Heart left ventricle (tissue), 16 donors: ENCODE measurements at regions not wholly inside any gene's neighbourhood (a gene's known extent, or its start where the extent isn't known, plus 50 kb on each side); places are given as distances from the start of the nearest gene placed in this dataset.

Experiments used
- ATAC-seq, 4 donors: fragments of 200-7000 bp; cut with Tn5 transposase; one replicate each; pipeline ENCODE4 v1.9.1; 2020 to 2022; ENCODE audit warnings: moderate library complexity in 4 of 4, mild to moderate bottlenecking in 3 of 4, moderate number of reproducible peaks in 1 of 4
- DNase-seq, 5 donors: peaks; one replicate each; pipeline ENCODE4 v3.0.0-alpha.2; 2020
- H3K27ac ChIP-seq, 12 donors: fragments of 200-600 bp; sonication (generic) in 4 of 12; one replicate each; pipeline versions ENCODE4 v1.5.0 to v1.8.0; 2016 to 2022; ENCODE audit warnings: mild to moderate bottlenecking in 2 of 12
- H3K27me3 ChIP-seq, 9 donors: fragments of 200-600 bp; sonication (generic) in 2 of 9; one replicate each; pipeline versions ENCODE4 v1.5.1 to v1.8.0; 2016 to 2022; ENCODE audit warnings: mild to moderate bottlenecking in 3 of 9
- H3K36me3 ChIP-seq, 9 donors: fragments of 200-600 bp; sonication (generic) in 2 of 9; one replicate each; pipeline versions ENCODE4 v1.5.0 to v1.8.0; 2018 to 2022; ENCODE audit warnings: mild to moderate bottlenecking in 2 of 9
- H3K4me1 ChIP-seq, 12 donors: fragments of 200-600 bp; sonication (generic) in 4 of 12; one replicate each; pipeline versions ENCODE4 v1.5.0 to v1.8.0; 2016 to 2022; ENCODE audit warnings: mild to moderate bottlenecking in 3 of 12
- H3K4me3 ChIP-seq, 12 donors: fragments of 200-600 bp; sonication (generic) in 4 of 12; one replicate each; pipeline versions ENCODE4 v1.5.0 to v1.8.0; 2017 to 2022; ENCODE audit warnings: mild to moderate bottlenecking in 9 of 12, moderate library complexity in 4 of 12
- H3K9me3 ChIP-seq, 12 donors: fragments of 200-600 bp; sonication (generic) in 4 of 12; one replicate each; pipeline versions ENCODE4 v1.5.0 to v1.8.0; 2016 to 2022; ENCODE audit warnings: mild to moderate bottlenecking in 1 of 12
- POLR2A ChIP-seq, 2 donors: fragments of 450-650 bp; IDR thresholded peaks; one replicate each; pipeline ENCODE4 v1.6.1; 2017; ENCODE audit warnings: antibody characterized with exemption in 2 of 2, mild to moderate bottlenecking in 2 of 2, moderate library complexity in 2 of 2
- WGBS, 4 donors: extraction: QIAGEN DNeasy Blood & Tissue Kit in 2 of 4; methylation state at CpG; one replicate each; pipeline versions ENCODE4 v1.1.5 to v1.1.7; 2013 to 2018; 5-methylcytosine and 5-hydroxymethylcytosine counted together
- intact Hi-C, 10 donors: fragments of 100-400 bp; cut with DNase I; formaldehyde crosslinking; loops; one replicate each; pipeline versions ENCODE4 v1.11.1 to v1.14.2; 2022
- TF ChIP-seq, protein P1 (sequence below), 12 donors: fragments of 200-600 bp; sonication (generic) in 4 of 12; IDR thresholded peaks; one replicate each; pipeline versions ENCODE4 v1.5.0 to v1.8.0; 2018 to 2022; ENCODE audit warnings: antibody characterized with exemption in 12 of 12, mild to moderate bottlenecking in 5 of 12
- donor health status: ischemic (EF 13 %, LVEDD 7.1; RV severe dilation, severe dysfunction).
- donor health status: healthy with polysubstance abuse.
- donor health status: DM: no; HTN: yes; CAD: no.
- donor health status: DM: no; HTN: no; CAD: no.
- donor health status: ischemic (EF 25% LVEDD 6.9; RV normal size, moderate dysfunction).
- donor health status: ischemic (EF 25% LVEDD 5.7; RV mildly dilated, moderate dysfunction).
- donor health status: healthy.
- donor health status: DM: yes; HTN: yes; CAD: no.
- donor health status: ischemic (EF 35%, LVEDD 5.7; RV mildly dilated, moderate dysfunction).
- donor health status: nonischemic (EF 11% LVEDD 7.7; RV severe dilation, severe dysfunction).
- donor health status: DM: yes; HTN: yes; CAD: no.
- donor health status: PGD.
- donor health status: ischemic (EF 29% LVEDD 5.4; RV normal size, mild dysfunction).
- donor health status: nonischemic (EF 23%, LVEDD 6.1; RV moderate dilation, normal function).

GRCh38 chr15:96177279-96177678 lies 153.2 kb upstream of the NR2F2 start:
- no peak for ATAC-seq
- DNase-seq: no peak
- 94 to 97% (median 96%) methylated on average over 1 of the region's 1 CpG for whole genome bisulfite sequencing, 4 donors
- Histone ChIP-seq H3K4me3 (no peak overlapping the region), H3K27me3 (no peaks in the 10 kb centered on the region), H3K9me3 (no peaks in the 10 kb centered on the region), H3K4me1 (peaks cover 0 to 14% (median 0%) of the 10 kb centered on the region in 12 donors), H3K36me3 (no peaks in the 10 kb centered on the region), H3K27ac (no peak overlapping the region)
- TF ChIP-seq, protein P1, sequence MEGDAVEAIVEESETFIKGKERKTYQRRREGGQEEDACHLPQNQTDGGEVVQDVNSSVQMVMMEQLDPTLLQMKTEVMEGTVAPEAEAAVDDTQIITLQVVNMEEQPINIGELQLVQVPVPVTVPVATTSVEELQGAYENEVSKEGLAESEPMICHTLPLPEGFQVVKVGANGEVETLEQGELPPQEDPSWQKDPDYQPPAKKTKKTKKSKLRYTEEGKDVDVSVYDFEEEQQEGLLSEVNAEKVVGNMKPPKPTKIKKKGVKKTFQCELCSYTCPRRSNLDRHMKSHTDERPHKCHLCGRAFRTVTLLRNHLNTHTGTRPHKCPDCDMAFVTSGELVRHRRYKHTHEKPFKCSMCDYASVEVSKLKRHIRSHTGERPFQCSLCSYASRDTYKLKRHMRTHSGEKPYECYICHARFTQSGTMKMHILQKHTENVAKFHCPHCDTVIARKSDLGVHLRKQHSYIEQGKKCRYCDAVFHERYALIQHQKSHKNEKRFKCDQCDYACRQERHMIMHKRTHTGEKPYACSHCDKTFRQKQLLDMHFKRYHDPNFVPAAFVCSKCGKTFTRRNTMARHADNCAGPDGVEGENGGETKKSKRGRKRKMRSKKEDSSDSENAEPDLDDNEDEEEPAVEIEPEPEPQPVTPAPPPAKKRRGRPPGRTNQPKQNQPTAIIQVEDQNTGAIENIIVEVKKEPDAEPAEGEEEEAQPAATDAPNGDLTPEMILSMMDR (IDR thresholded peaks at IDR 0.05): no peak
- TF ChIP-seq POLR2A (IDR thresholded peaks at IDR 0.05): no peak
- intact Hi-C loops: no loop called here

- no peak overlapping the region for H3K4me3 ChIP-seq
- no peak overlapping the region for H3K27ac ChIP-seq
- ATAC-seq (no peak), DNase-seq (no peak)
- 53 to 64% (median 58%) methylated on average over 11 of the region's 11 CpGs for WGBS, 4 donors
- TF ChIP-seq, protein P1 (IDR thresholded peaks at IDR 0.05): no peak
- no peak for TF ChIP-seq POLR2A (IDR thresholded peaks at IDR 0.05)
- no peaks in the 10 kb centered on the region for H3K9me3 ChIP-seq
- H3K36me3 ChIP-seq: no peaks in the 10 kb centered on the region
- H3K27me3 ChIP-seq: no peaks in the 10 kb centered on the region
- H3K4me1 ChIP-seq: peaks cover 0 to 16% (median 0%) of the 10 kb centered on the region in 12 donors
- intact Hi-C loops: no loop called here
Observed at GRCh38 chr15:96180087-96180748, 150.3 kb upstream of the NR2F2 start.

GRCh38 chr15:96181217-96181616 lies 149.3 kb upstream of the NR2F2 start:
- TF ChIP-seq, protein P1 (IDR thresholded peaks at IDR 0.05): no peak
- TF ChIP-seq POLR2A (IDR thresholded peaks at IDR 0.05): no peak
- ATAC-seq (peak in 1 of 4 donors; percentile 22), DNase-seq (no peak)
- H3K4me1 ChIP-seq: peaks cover 0 to 16% (median 0%) of the 10 kb centered on the region in 12 donors
- H3K27me3 ChIP-seq: no peaks in the 10 kb centered on the region
- peak overlapping the region in 4 of 12 donors; percentile 2 to 52 (median 34) for H3K27ac ChIP-seq
- intact Hi-C loops: no loop called here
- H3K9me3 ChIP-seq: no peaks in the 10 kb centered on the region
- no peaks in the 10 kb centered on the region for H3K36me3 ChIP-seq
- no peak overlapping the region for H3K4me3 ChIP-seq

DNA sequence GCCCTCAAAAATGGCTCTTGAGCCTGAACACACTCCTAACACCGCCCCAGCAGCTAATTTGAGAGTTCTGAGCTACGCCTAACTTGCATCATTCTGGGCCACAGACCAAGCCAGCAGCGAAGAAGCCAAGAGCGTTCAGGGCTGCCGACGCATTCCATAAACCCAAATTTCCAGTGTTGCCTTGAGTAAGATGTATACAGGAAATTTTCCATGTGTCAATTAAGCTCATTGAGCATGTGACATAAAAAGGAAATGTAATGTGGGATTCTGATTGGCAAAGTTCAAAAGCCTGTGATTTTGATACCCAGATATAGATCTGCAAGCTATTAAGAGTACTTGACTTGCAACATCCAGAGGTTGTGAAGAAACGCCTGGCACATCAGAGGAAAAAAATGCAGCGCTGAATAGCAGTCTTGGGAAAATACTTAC lies 148.6 kb upstream of the NR2F2 start:
- Histone ChIP-seq H3K4me1 (peaks cover 0 to 16% (median 0%) of the 10 kb centered on the region in 12 donors), H3K9me3 (no peaks in the 10 kb centered on the region), H3K36me3 (no peaks in the 10 kb centered on the region), H3K27me3 (no peaks in the 10 kb centered on the region), H3K4me3 (no peak overlapping the region), H3K27ac (peak overlapping the region in 4 of 12 donors; percentile 2 to 52 (median 34))
- intact Hi-C loops: no loop called here
- ATAC-seq: peak; percentile 47 to 85 (median 78)
- DNase-seq: peak in 4 of 5 donors; percentile 30 to 63 (median 45)
- TF ChIP-seq, protein P1 (IDR thresholded peaks at IDR 0.05): no peak
- TF ChIP-seq POLR2A (IDR thresholded peaks at IDR 0.05): no peak
- WGBS, 4 donors: 72 to 88% (median 76%) methylated on average over 8 of the region's 8 CpGs
